GM23338 (cell line): ENCODE measurements at regions not wholly inside any gene's neighbourhood (a gene's known extent, or its start where the extent isn't known, plus 50 kb on each side); places are given as distances from the start of the nearest gene placed in this dataset.

Experiments used
- ATAC-seq: fragments of 200-7000 bp; cut with Tn5 transposase; 3 replicates; pipeline ENCODE4 v1.9.1; 2020
- DNase-seq: peaks from one replicate; pipeline ENCODE4 v3.0.0-alpha.2; 2015; ENCODE audit warnings: low spot score
- H2AFZ ChIP-seq: fragments of 200-600 bp; sonication (generic); 2 replicates; pipeline ENCODE4 v1.8.0; 2016; ENCODE audit warnings: antibody characterized with exemption, mild to moderate bottlenecking, moderate library complexity
- H3F3A ChIP-seq: fragments of 200-600 bp; sonication (generic); replicated peaks from 2 replicates; pipeline ENCODE4 v1.8.0; 2017; ENCODE audit warnings: antibody characterized with exemption, mixed run types, low read depth
- H3K27ac ChIP-seq: fragments of 200-600 bp; sonication (generic); 2 replicates; pipeline ENCODE4 v1.6.1; 2016; ENCODE audit warnings: low read depth
- H3K27me3 ChIP-seq: fragments of 200-600 bp; sonication (generic); 2 replicates; pipeline ENCODE4 v1.8.0; 2016; ENCODE audit warnings: mild to moderate bottlenecking, mixed run types, moderate library complexity; ENCODE audit not compliant: insufficient read depth
- H3K36me3 ChIP-seq: fragments of 200-600 bp; sonication (generic); 2 replicates; pipeline ENCODE4 v1.8.0; 2016; ENCODE audit warnings: mild to moderate bottlenecking; ENCODE audit not compliant: insufficient read depth
- H3K4me1 ChIP-seq: fragments of 200-600 bp; sonication (generic); 2 replicates; pipeline ENCODE4 v1.8.0; 2016; ENCODE audit warnings: mild to moderate bottlenecking, moderate library complexity; ENCODE audit not compliant: insufficient read depth
- H3K4me2 ChIP-seq: fragments of 200-600 bp; sonication (generic); 2 replicates; pipeline ENCODE4 v1.7.1; 2017; ENCODE audit warnings: mixed run types
- H3K4me3 ChIP-seq: fragments of 200-600 bp; sonication (generic); 2 replicates; pipeline ENCODE4 v1.6.1; 2016; ENCODE audit warnings: mixed run types
- H3K79me2 ChIP-seq: fragments of 200-600 bp; sonication (generic); replicated peaks from 2 replicates; pipeline ENCODE4 v1.8.0; 2017; ENCODE audit warnings: mild to moderate bottlenecking; ENCODE audit not compliant: insufficient read depth
- H3K9me2 ChIP-seq: fragments of 200-600 bp; sonication (generic); 2 replicates; pipeline ENCODE4 v1.8.0; 2017; ENCODE audit not compliant: insufficient read depth
- H4K20me1 ChIP-seq: fragments of 200-600 bp; sonication (generic); replicated peaks from 2 replicates; pipeline ENCODE4 v1.8.0; 2017; ENCODE audit warnings: mild to moderate bottlenecking; ENCODE audit not compliant: insufficient read depth
- H3K27ac Mint-ChIP-seq: 2 replicates; pipeline ENCODE4 v1.8.0; 2020; ENCODE audit warnings: inconsistent platforms, mild to moderate bottlenecking, moderate library complexity, mixed read lengths
- H3K27me3 Mint-ChIP-seq: 3 replicates; pipeline ENCODE4 v1.8.0; 2022; ENCODE audit warnings: low read depth, mild to moderate bottlenecking, moderate library complexity, mixed read lengths, inconsistent platforms; ENCODE audit not compliant: insufficient read depth, poor library complexity
- H3K36me3 Mint-ChIP-seq: 3 replicates; pipeline ENCODE4 v1.8.0; 2021; ENCODE audit warnings: low read depth, mild to moderate bottlenecking, inconsistent platforms, moderate library complexity, mixed read lengths
- H3K4me1 Mint-ChIP-seq: 3 replicates; pipeline ENCODE4 v1.8.0; 2020; ENCODE audit warnings: mild to moderate bottlenecking, inconsistent platforms, mixed read lengths
- H3K4me3 Mint-ChIP-seq: 3 replicates; pipeline ENCODE4 v1.8.0; 2021; ENCODE audit warnings: moderate library complexity, mild to moderate bottlenecking, inconsistent platforms, mixed read lengths
- H3K9me3 Mint-ChIP-seq: 3 replicates; pipeline ENCODE4 v1.8.0; 2020; ENCODE audit warnings: moderate library complexity, mild to moderate bottlenecking, inconsistent platforms, mixed read lengths
- CREB1 ChIP-seq: fragments of 250-450 bp; sonication (Bioruptor Pico); IDR thresholded peaks from 2 replicates; pipeline ENCODE4 v1.5.0; 2020; ENCODE audit warnings: low read depth, mild to moderate bottlenecking, moderate library complexity
- CTCF ChIP-seq, 2 experiments: fragments of 200-600 bp in 1 of 2; sonication (generic) in 1 of 2; conservative IDR thresholded peaks; 2 replicates each; pipeline versions ENCODE4 v1.5.1 to v1.6.1; 2016 to 2017; ENCODE audit warnings: antibody characterized with exemption in 2 of 2, low read depth in 2 of 2, mild to moderate bottlenecking in 2 of 2, moderate library complexity in 1 of 2
- ETS1 ChIP-seq: IDR thresholded peaks from 2 replicates; pipeline ENCODE4 v1.6.1; 2016; ENCODE audit warnings: antibody characterized with exemption
- EZH2 ChIP-seq: fragments of 200-600 bp; sonication (generic); IDR thresholded peaks from one replicate; pipeline ENCODE4 v1.8.0; 2017; ENCODE audit warnings: antibody characterized with exemption, mild to moderate bottlenecking, low read depth; ENCODE audit not compliant: unreplicated experiment
- EZH2phosphoT487 ChIP-seq: fragments of 200-600 bp; sonication (generic); IDR thresholded peaks from one replicate; pipeline ENCODE4 v1.8.1; 2018; ENCODE audit warnings: antibody characterized with exemption; ENCODE audit not compliant: unreplicated experiment
- JUNB ChIP-seq: IDR thresholded peaks from one replicate; pipeline ENCODE4 v1.6.1; 2016; ENCODE audit warnings: antibody characterized with exemption; ENCODE audit not compliant: unreplicated experiment
- NANOG ChIP-seq: IDR thresholded peaks from 2 replicates; pipeline ENCODE4 v1.6.1; 2016; ENCODE audit warnings: antibody characterized with exemption, borderline replicate concordance
- POLR2AphosphoS5 ChIP-seq: IDR thresholded peaks from 2 replicates; pipeline ENCODE4 v1.6.1; 2016; ENCODE audit warnings: antibody characterized with exemption, low read depth
- REST ChIP-seq: IDR thresholded peaks from one replicate; pipeline ENCODE4 v1.6.1; 2018; ENCODE audit warnings: antibody characterized with exemption; ENCODE audit not compliant: unreplicated experiment
- STAT1 ChIP-seq: IDR thresholded peaks from one replicate; pipeline ENCODE4 v1.6.1; 2016; ENCODE audit warnings: antibody characterized with exemption; ENCODE audit not compliant: unreplicated experiment
- ZNF114 ChIP-seq: fragments of 250-450 bp; sonication (Bioruptor Pico); IDR thresholded peaks from 2 replicates; pipeline ENCODE4 v1.5.0; 2020; ENCODE audit warnings: mild to moderate bottlenecking, moderate library complexity
- ZNF331 ChIP-seq: fragments of 250-450 bp; sonication (Bioruptor Pico); IDR thresholded peaks from 2 replicates; pipeline ENCODE4 v1.5.0; 2020; ENCODE audit warnings: low read depth, mild to moderate bottlenecking, moderate library complexity
- TF ChIP-seq, protein P1 (sequence below): fragments of 250-450 bp; sonication (Bioruptor Pico); IDR thresholded peaks from 2 replicates; pipeline ENCODE4 v1.5.0; 2020; ENCODE audit warnings: mild to moderate bottlenecking, moderate library complexity

GRCh38 chr4:121273191-121273590 lies 107.6 kb downstream of the QRFPR start:
- Mint-ChIP-seq H3K36me3 (no peaks in the 10 kb centered on the region), H3K4me1 (peaks cover 15% of the 10 kb centered on the region), H3K9me3 (no peaks in the 10 kb centered on the region), H3K27me3 (no peaks in the 10 kb centered on the region), H3K27ac (no peak overlapping the region), H3K4me3 (no peak overlapping the region)
- no peaks in the 10 kb centered on the region for H3K79me2 ChIP-seq
- no peaks in the 10 kb centered on the region; the same call in 1 of the 2 replicates for H3K9me2 ChIP-seq
- TF ChIP-seq ZNF114, result no peak
- TF ChIP-seq REST, result no peak
- TF ChIP-seq ZNF331, result no peak
- TF ChIP-seq ETS1, result no peak
- TF ChIP-seq STAT1, result no peak
- no peak for TF ChIP-seq JUNB
- no peak for TF ChIP-seq CREB1
- TF ChIP-seq, protein P1, sequence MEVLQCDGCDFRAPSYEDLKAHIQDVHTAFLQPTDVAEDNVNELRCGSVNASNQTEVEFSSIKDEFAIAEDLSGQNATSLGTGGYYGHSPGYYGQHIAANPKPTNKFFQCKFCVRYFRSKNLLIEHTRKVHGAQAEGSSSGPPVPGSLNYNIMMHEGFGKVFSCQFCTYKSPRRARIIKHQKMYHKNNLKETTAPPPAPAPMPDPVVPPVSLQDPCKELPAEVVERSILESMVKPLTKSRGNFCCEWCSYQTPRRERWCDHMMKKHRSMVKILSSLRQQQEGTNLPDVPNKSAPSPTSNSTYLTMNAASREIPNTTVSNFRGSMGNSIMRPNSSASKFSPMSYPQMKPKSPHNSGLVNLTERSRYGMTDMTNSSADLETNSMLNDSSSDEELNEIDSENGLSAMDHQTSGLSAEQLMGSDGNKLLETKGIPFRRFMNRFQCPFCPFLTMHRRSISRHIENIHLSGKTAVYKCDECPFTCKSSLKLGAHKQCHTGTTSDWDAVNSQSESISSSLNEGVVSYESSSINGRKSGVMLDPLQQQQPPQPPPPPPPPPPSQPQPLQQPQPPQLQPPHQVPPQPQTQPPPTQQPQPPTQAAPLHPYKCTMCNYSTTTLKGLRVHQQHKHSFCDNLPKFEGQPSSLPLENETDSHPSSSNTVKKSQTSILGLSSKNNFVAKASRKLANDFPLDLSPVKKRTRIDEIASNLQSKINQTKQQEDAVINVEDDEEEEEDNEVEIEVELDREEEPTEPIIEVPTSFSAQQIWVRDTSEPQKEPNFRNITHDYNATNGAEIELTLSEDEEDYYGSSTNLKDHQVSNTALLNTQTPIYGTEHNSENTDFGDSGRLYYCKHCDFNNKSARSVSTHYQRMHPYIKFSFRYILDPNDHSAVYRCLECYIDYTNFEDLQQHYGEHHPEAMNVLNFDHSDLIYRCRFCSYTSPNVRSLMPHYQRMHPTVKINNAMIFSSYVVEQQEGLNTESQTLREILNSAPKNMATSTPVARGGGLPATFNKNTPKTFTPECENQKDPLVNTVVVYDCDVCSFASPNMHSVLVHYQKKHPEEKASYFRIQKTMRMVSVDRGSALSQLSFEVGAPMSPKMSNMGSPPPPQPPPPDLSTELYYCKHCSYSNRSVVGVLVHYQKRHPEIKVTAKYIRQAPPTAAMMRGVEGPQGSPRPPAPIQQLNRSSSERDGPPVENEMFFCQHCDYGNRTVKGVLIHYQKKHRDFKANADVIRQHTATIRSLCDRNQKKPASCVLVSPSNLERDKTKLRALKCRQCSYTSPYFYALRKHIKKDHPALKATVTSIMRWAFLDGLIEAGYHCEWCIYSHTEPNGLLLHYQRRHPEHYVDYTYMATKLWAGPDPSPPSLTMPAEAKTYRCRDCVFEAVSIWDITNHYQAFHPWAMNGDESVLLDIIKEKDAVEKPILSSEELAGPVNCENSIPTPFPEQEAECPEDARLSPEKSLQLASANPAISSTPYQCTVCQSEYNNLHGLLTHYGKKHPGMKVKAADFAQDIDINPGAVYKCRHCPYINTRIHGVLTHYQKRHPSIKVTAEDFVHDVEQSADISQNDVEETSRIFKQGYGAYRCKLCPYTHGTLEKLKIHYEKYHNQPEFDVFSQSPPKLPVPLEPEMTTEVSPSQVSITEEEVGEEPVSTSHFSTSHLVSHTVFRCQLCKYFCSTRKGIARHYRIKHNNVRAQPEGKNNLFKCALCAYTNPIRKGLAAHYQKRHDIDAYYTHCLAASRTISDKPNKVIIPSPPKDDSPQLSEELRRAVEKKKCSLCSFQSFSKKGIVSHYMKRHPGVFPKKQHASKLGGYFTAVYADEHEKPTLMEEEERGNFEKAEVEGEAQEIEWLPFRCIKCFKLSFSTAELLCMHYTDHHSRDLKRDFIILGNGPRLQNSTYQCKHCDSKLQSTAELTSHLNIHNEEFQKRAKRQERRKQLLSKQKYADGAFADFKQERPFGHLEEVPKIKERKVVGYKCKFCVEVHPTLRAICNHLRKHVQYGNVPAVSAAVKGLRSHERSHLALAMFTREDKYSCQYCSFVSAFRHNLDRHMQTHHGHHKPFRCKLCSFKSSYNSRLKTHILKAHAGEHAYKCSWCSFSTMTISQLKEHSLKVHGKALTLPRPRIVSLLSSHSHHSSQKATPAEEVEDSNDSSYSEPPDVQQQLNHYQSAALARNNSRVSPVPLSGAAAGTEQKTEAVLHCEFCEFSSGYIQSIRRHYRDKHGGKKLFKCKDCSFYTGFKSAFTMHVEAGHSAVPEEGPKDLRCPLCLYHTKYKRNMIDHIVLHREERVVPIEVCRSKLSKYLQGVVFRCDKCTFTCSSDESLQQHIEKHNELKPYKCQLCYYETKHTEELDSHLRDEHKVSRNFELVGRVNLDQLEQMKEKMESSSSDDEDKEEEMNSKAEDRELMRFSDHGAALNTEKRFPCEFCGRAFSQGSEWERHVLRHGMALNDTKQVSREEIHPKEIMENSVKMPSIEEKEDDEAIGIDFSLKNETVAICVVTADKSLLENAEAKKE (CRISPR knock-in tag), result no peak
- TF ChIP-seq EZH2, result no peak
- TF ChIP-seq CTCF (conservative IDR thresholded peaks at IDR 0.05; ENCODE audit: low read depth in 2 of 2), result no peak
- TF ChIP-seq POLR2AphosphoS5, result no peak
- no peak for TF ChIP-seq NANOG
- no peak for TF ChIP-seq EZH2phosphoT487
- H3K4me1 ChIP-seq, result peaks cover under 1% of the 10 kb centered on the region
- H3K4me3 ChIP-seq, result no peak overlapping the region
- ATAC-seq (no peak), DNase-seq (no peak)
- no peak overlapping the region for H3K27ac ChIP-seq
- H3K36me3 ChIP-seq, result no peaks in the 10 kb centered on the region
- H3K4me2 ChIP-seq, result no peak overlapping the region
- no peaks in the 10 kb centered on the region for H3F3A ChIP-seq
- H3K27me3 ChIP-seq, result no peaks in the 10 kb centered on the region
- H2AFZ ChIP-seq, result no peak overlapping the region
- H4K20me1 ChIP-seq, result no peaks in the 10 kb centered on the region
